OCI-LY1 (cell line): ENCODE measurements at regions not wholly inside any gene's neighbourhood (a gene's known extent, or its start where the extent isn't known, plus 50 kb on each side); places are given as distances from the start of the nearest gene placed in this dataset.

Source experiments
- H2AFZ ChIP-seq: fragments of 200-600 bp; sonication (generic), shearing (Covaris generic); 2 replicates; pipeline ENCODE4 v1.6.0; 2014; ENCODE audit warnings: antibody characterized with exemption, mild to moderate bottlenecking, low read length
- H3F3A ChIP-seq: fragments of 200-600 bp; sonication (generic), shearing (Covaris generic); 2 replicates; pipeline ENCODE4 v1.6.0; 2014; ENCODE audit warnings: mild to moderate bottlenecking, antibody characterized with exemption, low read length, moderate library complexity; ENCODE audit not compliant: insufficient read depth
- H3K27ac ChIP-seq: fragments of 200-600 bp; sonication (generic); 2 replicates; pipeline ENCODE4 v1.5.1; 2014; ENCODE audit warnings: low read length, mixed run types, mild to moderate bottlenecking, low read depth; ENCODE audit not compliant: poor library complexity, severe bottlenecking
- H3K27me3 ChIP-seq: fragments of 200-600 bp; sonication (generic); 2 replicates; pipeline ENCODE4 v1.6.0; 2014; ENCODE audit warnings: antibody characterized with exemption, mild to moderate bottlenecking, low read length, moderate library complexity; ENCODE audit not compliant: insufficient read depth
- H3K36me3 ChIP-seq: fragments of 200-600 bp; sonication (generic); 2 replicates; pipeline ENCODE4 v1.6.1; 2014; ENCODE audit warnings: mild to moderate bottlenecking, antibody characterized with exemption, low read length, moderate library complexity, mixed read lengths; ENCODE audit not compliant: insufficient read depth
- H3K4me1 ChIP-seq: fragments of 200-600 bp; sonication (generic); 2 replicates; pipeline ENCODE4 v1.5.1; 2014; ENCODE audit warnings: mild to moderate bottlenecking, low read length, moderate library complexity; ENCODE audit not compliant: insufficient read depth, severe bottlenecking
- H3K4me2 ChIP-seq: fragments of 200-600 bp; sonication (generic), shearing (Covaris generic); 2 replicates; pipeline ENCODE4 v1.6.1; 2014; ENCODE audit warnings: low read length
- H3K4me3 ChIP-seq: fragments of 200-600 bp; sonication (generic); 2 replicates; pipeline ENCODE4 v1.5.1; 2014; ENCODE audit warnings: low read length, low read depth, mild to moderate bottlenecking, mixed read lengths; ENCODE audit not compliant: poor library complexity, severe bottlenecking
- H3K79me2 ChIP-seq: fragments of 200-600 bp; shearing (Covaris generic); 2 replicates; pipeline ENCODE4 v1.6.1; 2016; ENCODE audit warnings: mixed run types, low read length, mixed read lengths; ENCODE audit not compliant: insufficient read depth
- H3K9ac ChIP-seq: fragments of 200-600 bp; sonication (generic), shearing (Covaris generic); 2 replicates; pipeline ENCODE4 v1.6.1; 2014; ENCODE audit warnings: mild to moderate bottlenecking, low read length, mixed read lengths
- H3K9me2 ChIP-seq: fragments of 200-600 bp; sonication (generic), shearing (Covaris generic); 2 replicates; pipeline ENCODE4 v1.6.1; 2014; ENCODE audit warnings: low read depth, mild to moderate bottlenecking, low read length, mixed read lengths
- H3K9me3 ChIP-seq: fragments of 200-600 bp; shearing (Covaris generic); 2 replicates; pipeline ENCODE4 v1.6.1; 2014; ENCODE audit warnings: low read length, mixed read lengths
- H4K20me1 ChIP-seq: fragments of 200-600 bp; sonication (generic), shearing (Covaris generic); 2 replicates; pipeline ENCODE4 v1.6.0; 2016; ENCODE audit warnings: mild to moderate bottlenecking, low read length; ENCODE audit not compliant: insufficient read depth
- CTCF ChIP-seq: fragments of 200-600 bp; sonication (generic), shearing (Covaris generic); IDR thresholded peaks from 2 replicates; pipeline ENCODE4 v1.5.1; 2017; ENCODE audit warnings: mild to moderate bottlenecking, antibody characterized with exemption, low read length, moderate library complexity, mixed read lengths
- EZH2 ChIP-seq: fragments of 200-600 bp; sonication (generic), shearing (Covaris generic); IDR thresholded peaks from 2 replicates; pipeline ENCODE4 v1.8.0; 2017; ENCODE audit warnings: borderline replicate concordance, mixed run types, mild to moderate bottlenecking, antibody characterized with exemption, low read length, moderate library complexity, mixed read lengths

- no peaks in the 10 kb centered on the region for H4K20me1 ChIP-seq
These were observed 559.2 kb downstream of the KCNJ18 start for GRCh38 chr17:22251498-22251897.

GRCh38 chr17:22253007-22253406 lies 560.7 kb downstream of the KCNJ18 start:
- Histone ChIP-seq H2AFZ (no peak overlapping the region), H3K4me3 (no peak overlapping the region), H3K79me2 (no peaks in the 10 kb centered on the region), H3K4me1 (no peaks in the 10 kb centered on the region), H3K27me3 (no peaks in the 10 kb centered on the region), H3F3A (no peaks in the 10 kb centered on the region), H3K9me2 (no peaks in the 10 kb centered on the region), H4K20me1 (no peaks in the 10 kb centered on the region), H3K27ac (no peak overlapping the region), H3K36me3 (no peaks in the 10 kb centered on the region; the same call in 1 of the 2 replicates), H3K9ac (no peak overlapping the region), H3K4me2 (no peak overlapping the region), H3K9me3 (peaks cover 24% of the 10 kb centered on the region; the same call in 1 of the 2 replicates)
- no peak for TF ChIP-seq EZH2
- TF ChIP-seq CTCF, result no peak

More at GRCh38 chr17:22251498-22251897, 559.2 kb downstream of the KCNJ18 start:
- Histone ChIP-seq H3K9ac (no peak overlapping the region), H3K4me2 (no peak overlapping the region), H3K27ac (no peak overlapping the region), H3K9me3 (peaks cover 31% of the 10 kb centered on the region), H3K4me3 (no peak overlapping the region), H3F3A (no peaks in the 10 kb centered on the region), H3K36me3 (no peaks in the 10 kb centered on the region; the same call in 1 of the 2 replicates), H3K9me2 (no peaks in the 10 kb centered on the region), H2AFZ (0 out of 2 replicates have a peak overlapping the region, but pooled peaks have one; percentile 65), H3K4me1 (no peaks in the 10 kb centered on the region), H3K27me3 (no peaks in the 10 kb centered on the region), H3K79me2 (no peaks in the 10 kb centered on the region)
- no peak for TF ChIP-seq EZH2
- TF ChIP-seq CTCF, result no peak

- H3K9me2 ChIP-seq, result no peaks in the 10 kb centered on the region
- no peaks in the 10 kb centered on the region for H4K20me1 ChIP-seq
- H3K4me2 ChIP-seq, result no peak overlapping the region
- no peak overlapping the region for H3K9ac ChIP-seq
- H3K27ac ChIP-seq, result no peak overlapping the region
- H3K9me3 ChIP-seq, result peaks cover 6% of the 10 kb centered on the region
- H3F3A ChIP-seq, result no peaks in the 10 kb centered on the region
- H3K79me2 ChIP-seq, result no peaks in the 10 kb centered on the region
- no peaks in the 10 kb centered on the region for H3K36me3 ChIP-seq
- peaks cover 4% of the 10 kb centered on the region for H3K4me1 ChIP-seq
- no peak overlapping the region for H3K4me3 ChIP-seq
- TF ChIP-seq EZH2 (no peak), CTCF (no peak)
- no peak overlapping the region for H2AFZ ChIP-seq
- no peaks in the 10 kb centered on the region for H3K27me3 ChIP-seq
These were observed 573.5 kb downstream of the KCNJ18 start for GRCh38 chr17:22265807-22266206.
